Endothelial cell of umbilical vein (primary cell): ENCODE measurements at regions not wholly inside any gene's neighbourhood (a gene's known extent, or its start where the extent isn't known, plus 50 kb on each side); places are given as distances from the start of the nearest gene placed in this dataset.

Experiments
- BruUV-seq: library from RNA; stranded (reverse); fragments of 400-500 nt; replicated peaks from 2 replicates; lab custom pipeline; 2021; lab: Mats Ljungman, UMichigan
- CTCF ChIA-PET: fragments of 300-600, 350-600 bp; sonication (Branson Sonifier 250); formaldehyde crosslinking; loops from one replicate; lab custom pipeline; 2021; ENCODE audit warnings: antibody characterized with exemption, inconsistent platforms; lab: Charles Lee
- POLR2A ChIA-PET: fragments of 300-600, 350-600 bp; sonication (Branson Sonifier 250); formaldehyde crosslinking; loops from one replicate; lab custom pipeline; 2021; ENCODE audit warnings: antibody characterized with exemption, inconsistent platforms; lab: Charles Lee
- DNase-seq: peaks from one replicate; pipeline ENCODE4 v3.0.0-alpha.2; 2011; ENCODE audit warnings: low read depth, low spot score
- FAIRE-seq: peaks from 2 replicates; lab custom pipeline; 2011; peaks lifted over from hg19 to GRCh38; lab: Jason Lieb, UNC
- H2AFZ ChIP-seq: 2 replicates; pipeline ENCODE4 v1.6.0; 2012; ENCODE audit warnings: low read depth, low read length, control low read depth, inconsistent platforms
- H3K27ac ChIP-seq: 2 replicates; pipeline ENCODE4 v1.5.1; 2011; ENCODE audit warnings: low read depth, mild to moderate bottlenecking, control low read depth, low read length, moderate library complexity; ENCODE audit not compliant: insufficient read depth
- H3K27me3 ChIP-seq, 2 experiments: 2 replicates each; pipeline versions ENCODE4 v1.6.0 to v1.6.1; 2011; ENCODE audit warnings: low read length in 2 of 2, mixed read lengths in 1 of 2; ENCODE audit not compliant: control insufficient read depth in 2 of 2, insufficient read depth in 2 of 2
- H3K36me3 ChIP-seq, 2 experiments: 2 replicates in 1 of 2; 3 replicates in 1 of 2; pipeline ENCODE4 v1.5.1; 2011; ENCODE audit warnings: low read length in 2 of 2, mild to moderate bottlenecking in 1 of 2, moderate library complexity in 1 of 2; ENCODE audit not compliant: control insufficient read depth in 2 of 2, insufficient read depth in 2 of 2; ENCODE audit errors: extremely low read depth in 1 of 2
- H3K4me1 ChIP-seq: 3 replicates; pipeline ENCODE4 v1.5.1; 2011; ENCODE audit warnings: mild to moderate bottlenecking, low read length; ENCODE audit not compliant: control insufficient read depth, insufficient read depth; ENCODE audit errors: extremely low read depth
- H3K4me2 ChIP-seq: 2 replicates; pipeline ENCODE4 v1.6.1; 2011; ENCODE audit warnings: low read length, control low read depth, mixed read lengths; ENCODE audit not compliant: insufficient read depth
- H3K4me3 ChIP-seq, 3 experiments: fragments of 200-600 bp in 1 of 3; sonication (generic), shearing (Covaris generic) in 1 of 3; replicated peaks in 1 of 3; 2 replicates each; pipeline ENCODE4 v1.5.1; 2011 to 2016; ENCODE audit warnings: control low read depth in 3 of 3, low read length in 3 of 3, mild to moderate bottlenecking in 2 of 3, inconsistent platforms in 1 of 3, low read depth in 1 of 3, moderate library complexity in 1 of 3; ENCODE audit not compliant: insufficient read depth in 1 of 3
- H3K79me2 ChIP-seq: 2 replicates; pipeline ENCODE4 v1.6.0; 2012; ENCODE audit warnings: low read length, inconsistent platforms; ENCODE audit not compliant: control insufficient read depth, insufficient read depth
- H3K9ac ChIP-seq: replicated peaks from 2 replicates; pipeline ENCODE3; 2011; ENCODE audit warnings: low read length, control low read depth; ENCODE audit not compliant: insufficient read depth; ENCODE audit errors: extremely low read depth
- H3K9me1 ChIP-seq: replicated peaks from 3 replicates; pipeline ENCODE4 v1.6.0; 2011; ENCODE audit warnings: mild to moderate bottlenecking, low read length; ENCODE audit not compliant: control insufficient read depth, insufficient read depth; ENCODE audit errors: extremely low read depth
- H3K9me3 ChIP-seq: replicated peaks from 2 replicates; pipeline ENCODE4 v1.5.1; 2012; ENCODE audit warnings: low read length, inconsistent platforms; ENCODE audit not compliant: control insufficient read depth, insufficient read depth
- H4K20me1 ChIP-seq: replicated peaks from 2 replicates; pipeline ENCODE3; 2011; ENCODE audit warnings: mild to moderate bottlenecking, low read length; ENCODE audit not compliant: control insufficient read depth, insufficient read depth; ENCODE audit errors: extremely low read depth
- EZH2 ChIP-seq: IDR thresholded peaks from 2 replicates; pipeline ENCODE4 v1.6.1; 2012; ENCODE audit warnings: borderline replicate concordance, low read depth, mild to moderate bottlenecking, moderate library complexity, low read length, inconsistent platforms; ENCODE audit not compliant: severe bottlenecking
- FOS ChIP-seq: IDR thresholded peaks from 2 replicates; pipeline ENCODE4 v1.6.1; 2011; ENCODE audit warnings: mild to moderate bottlenecking, low read length, moderate library complexity, borderline replicate concordance; ENCODE audit not compliant: insufficient read depth
- GATA2 ChIP-seq: IDR thresholded peaks from 2 replicates; pipeline ENCODE4 v1.7.0; 2011; ENCODE audit warnings: low read depth, mild to moderate bottlenecking, moderate library complexity, mixed read lengths, low read length; ENCODE audit not compliant: insufficient read length, insufficient read depth
- JUN ChIP-seq: IDR thresholded peaks from 2 replicates; pipeline ENCODE4 v1.6.1; 2011; ENCODE audit warnings: borderline replicate concordance, low read depth; ENCODE audit not compliant: insufficient read length, insufficient read depth
- MYC ChIP-seq: IDR thresholded peaks from one replicate; pipeline ENCODE4 v1.6.1; 2011; ENCODE audit warnings: mild to moderate bottlenecking, low read depth, low read length
- POLR2A ChIP-seq: IDR thresholded peaks from 2 replicates; pipeline ENCODE4 v1.6.1; 2012; ENCODE audit warnings: low read depth, mild to moderate bottlenecking, control low read depth, low read length
- POLR2AphosphoS5 ChIP-seq: IDR thresholded peaks from 2 replicates; pipeline ENCODE4 v1.6.1; 2012; ENCODE audit warnings: low read depth, mild to moderate bottlenecking, control low read depth, low read length, moderate library complexity; ENCODE audit not compliant: insufficient read depth
- dilution Hi-C: fragments of 300-500 bp; cut with MboI; formaldehyde crosslinking; loops from one replicate; pipeline ENCODE4 v1.15.0; 2019; ENCODE audit warnings: low sequenced_read_pairs; ENCODE audit not compliant: extremely low pct_ligation_motif_present
- intact Hi-C: fragments of 100-400 bp; cut with micrococcal nuclease; formaldehyde crosslinking; loops from one replicate; pipeline ENCODE4 v1.10.0; 2022
- TF ChIP-seq, protein P1 (sequence below): IDR thresholded peaks from 2 replicates; pipeline ENCODE4 v1.6.1; 2011; ENCODE audit not compliant: insufficient read depth, insufficient read length
- TF ChIP-seq, protein P2 (sequence below), 2 donors: IDR thresholded peaks; 1 replicate in 1 of 2; 2 replicates in 1 of 2; pipeline ENCODE4 v1.5.1; 2011; ENCODE audit warnings: low read length in 2 of 2, mild to moderate bottlenecking in 2 of 2, moderate library complexity in 2 of 2, control low read depth in 1 of 2, inconsistent platforms in 1 of 2, low read depth in 1 of 2; ENCODE audit not compliant: insufficient read depth in 1 of 2; ENCODE audit errors: extremely low read depth in 1 of 2

DNA sequence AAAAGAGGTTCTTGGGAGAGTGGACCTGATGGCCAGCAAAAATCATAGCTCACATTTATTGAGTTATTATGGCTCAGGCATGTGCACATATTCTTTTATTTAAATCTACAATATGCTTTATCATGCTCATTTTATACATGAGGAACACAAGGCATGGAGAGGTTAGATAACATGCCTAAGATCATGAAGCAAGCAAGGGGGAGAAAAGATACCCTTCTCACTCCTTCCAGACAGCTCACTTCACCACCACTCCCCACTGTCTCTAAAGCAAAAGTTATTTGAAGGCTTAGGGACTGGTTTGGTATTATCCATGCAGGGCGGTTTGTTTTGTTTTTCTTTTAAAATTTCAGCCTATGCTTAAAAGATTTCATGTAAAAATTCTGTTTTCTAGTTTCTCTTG, 59.0 kb upstream of the PDE8B start:
- TF ChIP-seq FOS (no peak), EZH2 (no peak), JUN (no peak), MYC (no peak), GATA2 (no peak)
- TF ChIP-seq, protein P1, sequence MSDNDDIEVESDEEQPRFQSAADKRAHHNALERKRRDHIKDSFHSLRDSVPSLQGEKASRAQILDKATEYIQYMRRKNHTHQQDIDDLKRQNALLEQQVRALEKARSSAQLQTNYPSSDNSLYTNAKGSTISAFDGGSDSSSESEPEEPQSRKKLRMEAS: no peak
- Histone ChIP-seq H3K79me2 (no peaks in the 10 kb centered on the region), H3K4me2 (no peak overlapping the region), H3K4me1 (no peaks in the 10 kb centered on the region), H4K20me1 (no peaks in the 10 kb centered on the region), H3K9ac (no peak overlapping the region), H3K9me3 (no peaks in the 10 kb centered on the region), H3K36me3 (no peaks in the 10 kb centered on the region), H3K27ac (no peak overlapping the region), H2AFZ (no peak overlapping the region), H3K27me3 (peaks cover 0 to 3% of the 10 kb centered on the region in 2 experiments), H3K9me1 (no peaks in the 10 kb centered on the region), H3K4me3 (no peak overlapping the region)
- intact Hi-C loops (no loop called here), dilution Hi-C loops (no loop called here)
- BruUV-seq: no TSS peak
- POLR2A ChIA-PET: no interaction called here
- DNase-seq (no peak), FAIRE-seq (no peak)
- CTCF ChIA-PET: interaction anchor here (1.4 to 1.5 kb wide), 2 partner anchors 74 to 341 kb away, joined by 3 to 4 read pairs; partner anchors contain the start of gene WDR41

DNA sequence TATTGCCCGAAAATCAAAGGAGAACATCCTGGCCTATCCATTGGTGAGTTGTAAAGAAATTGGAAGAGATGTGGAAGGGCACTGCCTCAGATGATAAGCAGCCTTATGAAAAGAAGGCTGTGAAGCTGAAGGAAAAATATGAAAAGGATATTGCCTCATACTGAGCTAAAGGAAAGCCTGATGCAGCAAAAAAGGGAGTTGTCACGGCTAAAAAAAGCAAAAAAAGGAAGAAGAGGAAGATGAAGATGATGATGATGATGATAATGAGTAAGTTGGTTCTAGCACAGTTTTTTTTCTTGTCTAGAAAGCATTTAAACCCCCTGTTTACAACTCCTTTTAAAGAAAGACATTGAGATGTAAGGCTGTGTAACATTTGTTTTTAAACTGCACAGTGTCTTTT, 59.8 kb upstream of the ZBED3 start:
- DNase-seq (no peak), FAIRE-seq (no peak)
- dilution Hi-C loops: no loop called here
- Histone ChIP-seq H3K4me1 (peaks cover 3% of the 10 kb centered on the region), H2AFZ (no peak overlapping the region), H3K79me2 (no peaks in the 10 kb centered on the region), H3K4me3 (no peak overlapping the region), H3K4me2 (no peak overlapping the region), H3K9ac (no peak overlapping the region), H3K9me3 (no peaks in the 10 kb centered on the region), H3K36me3 (no peaks in the 10 kb centered on the region), H3K27ac (no peak overlapping the region), H3K9me1 (no peaks in the 10 kb centered on the region), H4K20me1 (no peaks in the 10 kb centered on the region), H3K27me3 (peaks cover 0 to 3% of the 10 kb centered on the region in 2 experiments)
- ChIA-PET POLR2A (no interaction called here), CTCF (interaction anchor here (1.6 to 3.1 kb wide), 3 partner anchors 10 to 345 kb away, joined by 4 to 15 read pairs (median 11); partner anchors contain the start of gene WDR41)
- intact Hi-C loops: no loop called here
- no TSS peak for BruUV-seq
- TF ChIP-seq POLR2A (no peak), GATA2 (no peak), MYC (no peak), JUN (no peak), POLR2AphosphoS5 (no peak), EZH2 (no peak), FOS (no peak)
- TF ChIP-seq, protein P1: no peak
- TF ChIP-seq, protein P2, sequence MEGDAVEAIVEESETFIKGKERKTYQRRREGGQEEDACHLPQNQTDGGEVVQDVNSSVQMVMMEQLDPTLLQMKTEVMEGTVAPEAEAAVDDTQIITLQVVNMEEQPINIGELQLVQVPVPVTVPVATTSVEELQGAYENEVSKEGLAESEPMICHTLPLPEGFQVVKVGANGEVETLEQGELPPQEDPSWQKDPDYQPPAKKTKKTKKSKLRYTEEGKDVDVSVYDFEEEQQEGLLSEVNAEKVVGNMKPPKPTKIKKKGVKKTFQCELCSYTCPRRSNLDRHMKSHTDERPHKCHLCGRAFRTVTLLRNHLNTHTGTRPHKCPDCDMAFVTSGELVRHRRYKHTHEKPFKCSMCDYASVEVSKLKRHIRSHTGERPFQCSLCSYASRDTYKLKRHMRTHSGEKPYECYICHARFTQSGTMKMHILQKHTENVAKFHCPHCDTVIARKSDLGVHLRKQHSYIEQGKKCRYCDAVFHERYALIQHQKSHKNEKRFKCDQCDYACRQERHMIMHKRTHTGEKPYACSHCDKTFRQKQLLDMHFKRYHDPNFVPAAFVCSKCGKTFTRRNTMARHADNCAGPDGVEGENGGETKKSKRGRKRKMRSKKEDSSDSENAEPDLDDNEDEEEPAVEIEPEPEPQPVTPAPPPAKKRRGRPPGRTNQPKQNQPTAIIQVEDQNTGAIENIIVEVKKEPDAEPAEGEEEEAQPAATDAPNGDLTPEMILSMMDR (IDR thresholded peaks at IDR 0.05; ENCODE audit: extremely low read depth in 1 of 2, insufficient read depth in 1 of 2, low read depth in 1 of 2, low read length in 2 of 2): no peak
